Stimulated activated CD4-positive, alpha-beta T cell treated with anti-CD3 and anti-CD28 coated beads, Interleukin-1b, Interleukin-23, amount 100 ng/mL, for 1 hour (primary cell): ENCODE measurements at regions not wholly inside any gene's neighbourhood (a gene's known extent, or its start where the extent isn't known, plus 50 kb on each side); places are given as distances from the start of the nearest gene placed in this dataset.

Source experiments
- DNase-seq, 2 donors: peaks; one replicate each; pipeline ENCODE4 v3.0.0-alpha.2; 2020; ENCODE audit warnings: low read depth in 2 of 2

GRCh38 chr1:22315315-22316078, 136.2 kb upstream of the ZBTB40 start:
- DNase-seq: no peak

- DNase-seq: no peak
Observed at GRCh38 chr1:22317231-22317919, 134.3 kb upstream of the ZBTB40 start.

GRCh38 chr1:22317920-22318243, 133.8 kb upstream of the ZBTB40 start:
- no peak for DNase-seq

GRCh38 chr1:22318279-22318981, 133.2 kb upstream of the ZBTB40 start:
- DNase-seq: no peak

- DNase-seq: no peak
Observed at GRCh38 chr1:22319608-22320007, 132.0 kb upstream of the ZBTB40 start.

GRCh38 chr1:22320587-22321344, 130.9 kb upstream of the ZBTB40 start:
- no peak for DNase-seq

- DNase-seq: no peak
Observed at GRCh38 chr1:22321917-22322316, 129.7 kb upstream of the ZBTB40 start.

- DNase-seq: no peak
Observed at GRCh38 chr1:22323141-22323845, 128.4 kb upstream of the ZBTB40 start.

GRCh38 chr1:22323846-22324504, 127.7 kb upstream of the ZBTB40 start:
- DNase-seq: no peak

GRCh38 chr1:22325531-22326371, 125.9 kb upstream of the ZBTB40 start:
- DNase-seq: no peak

- no peak for DNase-seq
Observed at GRCh38 chr1:22326372-22326915, 125.2 kb upstream of the ZBTB40 start.

GRCh38 chr1:22326931-22327330, 124.7 kb upstream of the ZBTB40 start:
- DNase-seq: no peak

GRCh38 chr1:22327411-22327810, 124.2 kb upstream of the ZBTB40 start:
- DNase-seq: no peak

GRCh38 chr1:22328331-22329147, 123.1 kb upstream of the ZBTB40 start:
- DNase-seq: no peak

GRCh38 chr1:22329148-22329515, 122.5 kb upstream of the ZBTB40 start:
- DNase-seq: no peak

- DNase-seq: no peak
Observed at GRCh38 chr1:22330092-22330759, 121.4 kb upstream of the ZBTB40 start.

- DNase-seq: no peak
Observed at GRCh38 chr1:22330760-22331119, 120.9 kb upstream of the ZBTB40 start.

- DNase-seq: no peak
Observed at GRCh38 chr1:22331618-22332423, 119.8 kb upstream of the ZBTB40 start.
